Right kidney (tissue), 1 donor: ENCODE measurements at regions not wholly inside any gene's neighbourhood (a gene's known extent, or its start where the extent isn't known, plus 50 kb on each side); places are given as distances from the start of the nearest gene placed in this dataset.
"Not testable (repeated sequence)": the region's sequence is repeated elsewhere in the genome, so short reads cannot be mapped to it uniquely, and the experiment has no call there.

Experiments
- DNase-seq: peaks from one replicate; pipeline ENCODE4 v3.0.0-alpha.2; 2016

DNA sequence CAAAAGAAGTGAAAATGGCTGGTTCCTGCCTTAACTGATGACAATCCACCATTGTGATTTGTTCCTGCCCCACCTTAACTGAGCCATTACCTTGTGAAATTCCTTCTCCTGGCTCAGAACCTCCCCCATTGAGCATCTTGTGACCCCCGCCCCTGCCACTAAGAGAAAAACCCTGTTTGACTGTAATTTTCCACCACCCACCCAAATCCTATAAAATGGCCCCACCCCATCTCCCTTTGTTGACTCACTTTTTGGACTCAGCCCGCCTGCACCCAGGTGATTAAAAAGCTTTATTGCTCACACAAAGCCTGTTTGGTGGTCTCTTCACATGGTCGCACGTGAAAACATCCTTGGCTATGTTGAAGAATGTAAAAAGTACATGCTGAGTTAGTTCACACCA is 197.6 kb upstream of the FBN2 start:
- DNase-seq, result not testable (repeated sequence)

DNA sequence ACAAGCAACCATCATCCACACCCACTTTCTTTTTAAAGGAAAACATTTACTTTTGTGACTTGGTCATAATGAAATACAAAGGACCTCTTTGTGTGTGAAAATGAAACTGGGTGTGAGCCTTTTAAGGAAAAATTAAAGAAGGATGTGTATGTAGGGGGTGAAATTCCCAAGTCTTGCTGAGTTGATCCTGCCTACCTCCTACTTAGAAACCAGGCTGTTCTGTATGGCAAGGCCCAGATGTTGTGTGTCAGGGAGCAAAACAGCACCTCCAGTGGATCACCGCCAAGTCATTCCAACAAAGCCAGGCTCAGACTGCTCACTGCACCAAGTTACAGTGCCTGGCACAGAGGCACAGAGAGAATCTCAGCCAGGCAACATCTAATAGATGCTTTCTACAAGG is 198.5 kb upstream of the FBN2 start:
- no peak for DNase-seq

DNA sequence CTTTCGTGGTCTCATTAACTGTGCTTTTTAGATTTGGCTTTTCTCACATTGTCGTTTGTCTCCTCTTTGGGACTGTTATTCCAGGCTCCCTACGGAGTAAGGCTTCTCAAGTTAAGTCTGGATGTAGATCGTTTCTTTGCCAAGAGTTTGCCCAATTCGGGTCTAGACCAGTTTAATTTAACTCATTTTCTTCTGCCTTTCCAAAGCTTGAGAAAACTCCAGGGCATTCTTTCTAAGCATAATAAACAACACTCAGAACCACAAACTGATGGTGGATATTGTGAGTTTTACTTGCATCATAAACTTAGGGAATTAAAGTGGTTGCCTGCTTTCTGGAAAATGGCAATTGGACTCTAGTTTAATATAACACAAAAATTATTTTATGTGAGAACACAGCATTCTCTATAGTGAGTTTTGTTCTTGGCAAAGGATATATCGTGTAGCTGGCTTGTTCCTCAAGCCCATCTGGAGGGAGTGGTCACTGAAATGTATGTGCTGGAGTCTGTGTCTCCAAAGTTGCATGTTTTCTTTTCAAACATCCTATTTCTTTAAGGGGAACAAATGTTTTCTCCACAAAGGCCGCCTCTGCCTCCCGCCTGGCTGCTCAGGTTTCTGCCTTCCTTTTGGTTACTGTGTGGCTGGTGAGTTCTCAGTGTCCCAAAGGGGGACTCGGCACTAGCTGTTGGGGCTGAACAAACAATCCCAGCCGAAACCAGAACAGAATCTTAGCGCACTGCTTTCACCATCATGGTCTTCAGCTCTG is 211.3 kb upstream of the FBN2 start:
- DNase-seq, result no peak

DNA sequence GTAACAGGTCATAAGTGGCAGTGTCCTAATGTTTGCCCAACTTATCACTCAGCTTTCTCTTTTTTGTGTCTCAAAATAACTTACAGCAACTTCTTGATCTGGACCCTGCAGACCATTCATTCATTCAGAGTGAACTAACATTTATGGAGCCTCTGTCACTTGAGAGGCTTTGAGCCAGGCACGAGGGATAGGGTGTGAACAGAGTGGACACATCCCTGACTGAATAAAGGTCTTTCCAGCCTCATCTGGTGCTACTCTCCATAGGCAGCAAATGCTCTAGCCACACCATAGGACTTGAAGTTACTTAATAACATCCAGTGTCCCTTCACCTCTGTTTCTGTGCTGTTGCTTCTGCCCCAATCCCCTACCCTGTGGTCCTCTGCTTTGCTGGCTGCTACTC is 212.1 kb upstream of the FBN2 start:
- no peak for DNase-seq

- no peak for DNase-seq
Measured at GRCh38 chr5:128757196-128757959, 207.9 kb upstream of the SLC27A6 start.

- no peak for DNase-seq
Measured at GRCh38 chr5:128762661-128763306, 202.5 kb upstream of the SLC27A6 start.

DNA sequence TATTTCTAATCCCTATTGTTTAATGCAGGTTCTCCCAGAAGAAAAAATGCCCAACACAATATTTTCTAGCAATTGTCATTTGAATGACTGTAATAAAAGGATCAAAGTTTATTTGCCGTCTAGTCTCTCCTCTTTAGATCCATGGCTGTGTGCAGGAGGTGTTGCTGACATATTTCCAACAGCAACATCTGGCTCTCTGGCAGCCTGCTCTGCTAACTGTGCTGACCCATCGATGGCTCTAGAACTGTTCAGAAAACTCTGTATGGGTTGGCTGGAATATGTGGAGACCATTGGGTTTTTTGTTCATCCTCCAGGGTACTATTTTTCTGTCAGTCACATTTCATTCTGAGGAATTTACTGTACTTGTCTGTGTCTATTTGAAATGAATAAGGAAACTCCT is 202.0 kb upstream of the SLC27A6 start:
- no peak for DNase-seq

DNA sequence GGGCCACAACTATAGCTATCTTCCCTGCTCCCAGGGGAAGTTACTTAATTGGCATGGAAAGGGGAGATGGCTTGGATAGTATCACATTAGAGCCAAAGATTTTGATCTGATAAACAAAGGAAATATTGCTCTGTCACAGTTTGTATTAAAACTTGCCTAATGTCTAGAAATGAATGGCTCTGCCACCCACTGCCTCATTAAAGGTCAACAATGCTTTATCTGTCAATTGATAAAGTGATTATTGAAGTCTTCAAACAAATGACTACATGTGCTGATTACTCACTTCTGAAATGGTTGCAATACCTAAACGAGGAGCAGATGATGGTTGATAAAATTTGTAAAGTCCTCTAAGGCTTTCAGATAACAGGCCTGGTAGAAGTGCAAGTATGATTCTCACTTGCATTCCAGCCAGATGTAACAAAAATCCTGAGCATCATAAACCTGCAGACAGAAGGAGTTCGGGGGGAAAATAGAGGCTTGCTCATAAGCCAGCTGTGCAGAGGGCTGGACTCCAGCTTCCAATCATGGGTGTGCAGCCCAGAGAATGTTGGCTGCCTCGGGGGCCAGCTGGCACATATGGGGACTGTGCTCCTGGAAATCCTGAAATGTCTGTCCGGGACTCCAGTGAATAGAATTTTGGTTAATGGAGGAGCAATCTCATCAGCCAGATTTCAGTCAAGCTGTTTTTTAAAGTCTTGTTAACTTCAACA is 200.5 kb upstream of the SLC27A6 start:
- no peak for DNase-seq

DNA sequence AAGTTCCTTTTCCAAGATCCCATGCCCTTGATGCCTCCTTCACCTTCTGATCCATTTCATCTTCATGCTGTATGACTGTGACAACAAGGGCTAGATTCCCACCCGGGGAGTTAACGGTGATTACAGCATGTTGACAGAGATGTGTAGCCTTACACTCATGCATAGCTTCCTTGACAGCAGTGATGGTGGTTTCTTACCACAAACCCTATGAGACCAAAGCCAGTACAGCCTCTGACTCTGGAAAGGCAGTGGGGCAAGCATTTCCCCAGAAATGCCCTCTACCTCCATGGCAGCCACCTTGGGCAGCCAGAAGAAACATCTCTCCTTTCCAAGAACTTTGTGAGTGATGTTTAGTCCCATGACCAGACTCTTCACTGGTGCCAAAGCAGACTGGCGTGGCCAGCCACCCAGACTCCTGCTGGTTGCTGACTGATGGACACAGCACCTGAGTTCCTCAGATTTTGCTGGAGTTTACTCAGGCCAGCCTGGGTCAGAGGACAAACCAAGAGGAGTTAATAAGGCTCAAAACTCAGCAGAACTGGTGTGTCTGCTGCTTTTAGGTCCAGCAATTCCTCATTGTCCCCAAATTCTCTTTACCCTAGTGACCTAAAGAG is 199.7 kb upstream of the SLC27A6 start:
- DNase-seq, result no peak

GRCh38 chr5:128766406-128766805 is 198.9 kb upstream of the SLC27A6 start:
- DNase-seq, result no peak

- no peak for DNase-seq
Measured at GRCh38 chr5:128770907-128771306, 194.4 kb upstream of the SLC27A6 start.

GRCh38 chr5:128772356-128772755 is 192.9 kb upstream of the SLC27A6 start:
- DNase-seq, result no peak

DNA sequence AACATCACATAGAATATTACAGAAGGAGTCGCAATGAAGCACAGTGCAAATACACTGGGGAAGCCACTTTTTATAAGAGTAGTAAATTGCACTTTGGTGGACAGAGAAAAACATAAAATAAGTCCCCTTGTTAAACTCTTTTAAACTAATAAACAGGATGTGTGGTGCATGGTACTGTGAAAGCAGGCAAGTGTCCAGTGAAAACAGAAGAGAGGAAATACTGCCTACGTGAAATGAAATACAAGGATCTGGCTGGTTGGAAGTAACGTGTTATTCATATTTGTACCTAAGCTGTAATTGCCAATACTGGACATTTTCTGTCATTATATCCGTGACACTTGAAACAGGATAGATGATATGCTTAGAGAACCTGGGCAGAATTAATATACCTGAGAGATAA is 191.9 kb upstream of the SLC27A6 start:
- DNase-seq, result no peak

- DNase-seq, result no peak
Measured at GRCh38 chr5:128774605-128775004, 190.7 kb upstream of the SLC27A6 start.

- no peak for DNase-seq
Measured at GRCh38 chr5:128775558-128775957, 189.7 kb upstream of the SLC27A6 start.

- no peak for DNase-seq
Measured at GRCh38 chr5:128777052-128777451, 188.2 kb upstream of the SLC27A6 start.

GRCh38 chr5:128778474-128778873 is 186.8 kb upstream of the SLC27A6 start:
- no peak for DNase-seq

DNA sequence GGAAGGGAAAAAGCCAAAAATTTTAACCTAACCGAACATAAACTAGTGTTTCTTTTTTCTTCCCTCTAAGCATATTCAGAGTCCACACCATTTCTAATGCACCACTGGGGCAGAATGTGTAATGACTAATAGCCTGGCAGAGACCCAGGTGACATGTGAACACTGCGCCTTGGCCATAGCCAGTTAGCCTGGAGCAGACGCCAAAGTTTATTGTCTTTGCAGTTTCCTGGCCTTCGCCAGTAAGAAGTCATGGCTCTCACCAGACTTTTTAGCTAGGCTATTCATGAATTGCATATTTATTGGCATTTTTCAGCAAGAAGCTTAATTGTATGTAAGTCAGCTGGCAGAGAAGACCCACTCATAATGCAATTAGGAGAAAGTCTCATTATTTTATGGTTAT is 182.8 kb upstream of the SLC27A6 start:
- DNase-seq, result no peak

DNA sequence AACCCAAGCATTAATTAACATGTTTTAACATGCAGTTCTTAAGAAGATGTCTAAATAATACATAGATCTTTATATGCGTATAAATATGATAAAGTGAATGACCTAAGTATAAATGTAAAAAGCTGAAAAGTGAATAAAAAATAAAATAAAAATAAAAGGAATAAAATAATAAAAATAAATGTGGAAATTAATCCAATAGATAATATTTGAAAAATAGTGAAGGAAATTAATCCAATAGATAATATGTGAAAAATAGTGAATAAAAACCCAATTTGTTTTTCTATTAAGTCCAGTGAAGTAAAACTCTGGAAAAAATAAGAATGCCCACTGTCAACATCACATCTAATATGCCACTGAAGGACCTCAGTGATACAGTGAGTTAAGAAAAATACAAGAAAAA is 180.6 kb upstream of the SLC27A6 start:
- DNase-seq, result no peak

- DNase-seq, result no peak
Measured at GRCh38 chr5:128791312-128791711, 174.0 kb upstream of the SLC27A6 start.

DNA sequence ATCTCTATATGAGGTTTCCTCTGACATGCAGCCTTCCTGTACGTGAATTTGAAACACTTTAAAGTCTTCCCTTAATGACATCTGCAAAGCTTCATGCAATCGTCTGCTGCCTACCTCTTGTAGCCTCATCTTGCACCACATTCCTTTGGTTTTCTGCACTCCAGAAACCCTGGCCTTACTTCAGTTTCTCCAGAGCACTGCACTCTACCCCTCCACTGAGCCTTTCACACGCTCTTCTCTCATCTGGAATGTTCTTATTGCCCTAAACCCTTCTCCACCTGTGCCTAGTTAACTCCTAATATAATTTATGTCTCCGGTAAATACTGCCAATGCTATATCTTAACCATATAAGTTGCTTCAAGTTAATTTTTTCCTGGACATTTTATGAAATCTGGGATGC is 168.8 kb upstream of the SLC27A6 start:
- DNase-seq, result no peak

DNA sequence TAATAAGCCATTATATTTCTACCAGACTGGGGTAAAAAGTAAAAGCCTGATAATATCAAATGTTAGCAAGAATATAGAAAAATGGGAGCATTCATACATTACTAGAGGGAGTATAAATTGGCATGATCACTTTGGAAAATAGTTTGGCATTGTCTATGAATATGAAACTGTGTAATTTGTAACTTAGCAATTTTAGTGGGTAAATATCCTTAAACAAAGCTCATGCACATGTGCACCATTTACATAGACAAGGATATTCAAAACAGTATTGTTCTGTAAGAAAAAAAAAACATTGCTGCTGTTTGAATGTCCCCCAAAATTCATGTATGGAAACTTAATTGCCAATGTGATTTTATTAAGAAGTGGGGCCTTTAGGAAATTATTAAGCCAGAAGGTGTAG is 166.4 kb upstream of the SLC27A6 start:
- no peak for DNase-seq
